ENCODE measurements at regions not wholly inside any gene's neighbourhood (a gene's known extent, or its start where the extent isn't known, plus 50 kb on each side); places are given as distances from the start of the nearest gene placed in this dataset.

- Histone ChIP-seq H3K36me3 (ENCODE audit: insufficient read depth, low read length) (no peaks in the 10 kb centered on the region), H3K4me1 (ENCODE audit: insufficient read depth, low read length) (no peaks in the 10 kb centered on the region), H3K9me3 (ENCODE audit: low read length) (no peaks in the 10 kb centered on the region), H3K27me3 (ENCODE audit: control insufficient read depth in 1 of 2, insufficient read depth in 2 of 2, low read length in 2 of 2) (no peaks in the 10 kb centered on the region), H3K9ac (ENCODE audit: low read length) (no peak overlapping the region), H3K4me3 (ENCODE audit: low read depth in 1 of 2, low read length in 2 of 2) (no peak overlapping the region), H3K27ac (ENCODE audit: low read depth, low read length) (no peak overlapping the region)
These were observed 266.7 kb upstream of the KLHL29 start for GRCh38 chr2:23118313-23118712.

- H3K9ac ChIP-seq (ENCODE audit: low read length) = no peak overlapping the region
- no peaks in the 10 kb centered on the region for H3K9me3 ChIP-seq (ENCODE audit: low read length)
- H3K4me1 ChIP-seq (ENCODE audit: insufficient read depth, low read length) = no peaks in the 10 kb centered on the region
- H3K4me3 ChIP-seq (ENCODE audit: low read depth in 1 of 2, low read length in 2 of 2) = no peak overlapping the region
- no peaks in the 10 kb centered on the region for H3K36me3 ChIP-seq (ENCODE audit: insufficient read depth, low read length)
- no peak overlapping the region for H3K27ac ChIP-seq (ENCODE audit: low read depth, low read length)
- no peaks in the 10 kb centered on the region for H3K27me3 ChIP-seq (ENCODE audit: control insufficient read depth in 1 of 2, insufficient read depth in 2 of 2, low read length in 2 of 2)
These were observed 266.1 kb upstream of the KLHL29 start for GRCh38 chr2:23118894-23119293.

- Histone ChIP-seq H3K27me3 (ENCODE audit: control insufficient read depth in 1 of 2, insufficient read depth in 2 of 2, low read length in 2 of 2) (no peaks in the 10 kb centered on the region), H3K4me1 (ENCODE audit: insufficient read depth, low read length) (no peaks in the 10 kb centered on the region), H3K9ac (ENCODE audit: low read length) (no peak overlapping the region), H3K27ac (ENCODE audit: low read depth, low read length) (no peak overlapping the region), H3K9me3 (ENCODE audit: low read length) (no peaks in the 10 kb centered on the region), H3K4me3 (ENCODE audit: low read depth in 1 of 2, low read length in 2 of 2) (no peak overlapping the region), H3K36me3 (ENCODE audit: insufficient read depth, low read length) (no peaks in the 10 kb centered on the region)
These were observed 264.8 kb upstream of the KLHL29 start for GRCh38 chr2:23120161-23120560.

DNA sequence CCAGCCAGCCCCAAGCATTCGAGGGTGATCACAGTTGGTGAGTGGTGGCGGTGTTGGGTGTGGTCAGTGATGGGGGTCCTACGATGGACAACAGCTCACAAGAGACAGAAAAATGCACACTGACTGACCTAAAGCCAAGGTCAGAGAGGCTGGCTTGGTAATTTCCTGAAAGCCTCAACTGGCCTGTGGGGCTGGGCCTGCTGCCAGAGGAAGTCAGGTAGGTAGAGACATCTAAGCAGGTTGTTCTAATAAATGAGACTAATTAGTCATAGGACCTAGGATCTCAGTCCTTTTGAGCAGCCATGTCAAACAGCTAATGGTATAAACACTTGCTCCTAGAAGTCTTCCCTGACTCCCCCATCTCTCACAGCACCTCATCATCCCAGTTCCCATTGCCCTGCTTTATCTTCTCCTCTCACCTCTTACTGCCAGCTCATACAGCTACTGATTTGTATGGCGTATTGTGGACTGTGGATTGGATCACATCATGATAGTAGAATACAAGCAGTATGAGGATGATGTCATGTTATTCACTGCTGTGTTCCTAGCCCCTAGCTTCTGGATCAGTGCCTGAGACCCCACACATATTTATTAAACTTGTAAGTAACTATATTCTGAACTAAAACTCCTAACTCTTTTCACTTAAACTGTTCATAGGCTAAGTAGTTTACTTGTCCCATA, 262.9 kb upstream of the KLHL29 start:
- H3K9ac ChIP-seq (ENCODE audit: low read length) = no peak overlapping the region
- no peak overlapping the region for H3K27ac ChIP-seq (ENCODE audit: low read depth, low read length)
- H3K4me1 ChIP-seq (ENCODE audit: insufficient read depth, low read length) = no peaks in the 10 kb centered on the region
- H3K36me3 ChIP-seq (ENCODE audit: insufficient read depth, low read length) = no peaks in the 10 kb centered on the region
- no peaks in the 10 kb centered on the region for H3K27me3 ChIP-seq (ENCODE audit: control insufficient read depth in 1 of 2, insufficient read depth in 2 of 2, low read length in 2 of 2)
- no peaks in the 10 kb centered on the region for H3K9me3 ChIP-seq (ENCODE audit: low read length)
- H3K4me3 ChIP-seq (ENCODE audit: low read depth in 1 of 2, low read length in 2 of 2) = no peak overlapping the region

DNA sequence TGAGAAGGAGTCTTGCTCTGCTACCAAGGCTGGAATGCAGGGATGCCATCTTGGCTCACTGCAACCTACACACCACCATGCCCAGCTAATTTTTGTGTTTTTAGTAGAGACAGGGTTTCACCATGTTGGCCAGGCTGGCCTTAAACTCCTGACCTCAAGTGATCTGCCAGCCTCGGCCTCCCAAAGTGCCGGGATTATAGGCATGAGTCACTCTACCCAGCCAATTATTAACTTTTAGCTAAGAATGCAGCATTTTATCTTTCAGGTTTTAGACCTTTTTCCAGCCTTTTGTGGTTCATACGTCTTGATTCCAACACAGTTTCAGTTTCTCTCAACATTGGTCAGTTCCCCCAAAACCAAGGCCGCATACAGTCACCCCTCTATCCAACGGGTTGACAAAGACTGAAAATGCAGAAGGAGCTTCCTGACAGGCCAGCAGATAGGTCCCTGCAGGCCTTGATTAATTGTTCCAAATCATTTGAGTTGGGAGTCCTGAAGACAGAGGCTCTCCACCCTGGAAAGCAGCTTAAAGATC, 262.2 kb upstream of the KLHL29 start:
- H3K27ac ChIP-seq (ENCODE audit: low read depth, low read length) = no peak overlapping the region
- no peaks in the 10 kb centered on the region for H3K9me3 ChIP-seq (ENCODE audit: low read length)
- H3K4me1 ChIP-seq (ENCODE audit: insufficient read depth, low read length) = no peaks in the 10 kb centered on the region
- no peaks in the 10 kb centered on the region for H3K27me3 ChIP-seq (ENCODE audit: control insufficient read depth in 1 of 2, insufficient read depth in 2 of 2, low read length in 2 of 2)
- H3K9ac ChIP-seq (ENCODE audit: low read length) = no peak overlapping the region
- no peaks in the 10 kb centered on the region for H3K36me3 ChIP-seq (ENCODE audit: insufficient read depth, low read length)
- no peak overlapping the region for H3K4me3 ChIP-seq (ENCODE audit: low read depth in 1 of 2, low read length in 2 of 2)

GRCh38 chr2:23123686-23124085, 261.3 kb upstream of the KLHL29 start:
- Histone ChIP-seq H3K27me3 (ENCODE audit: control insufficient read depth in 1 of 2, insufficient read depth in 2 of 2, low read length in 2 of 2) (no peaks in the 10 kb centered on the region), H3K36me3 (ENCODE audit: insufficient read depth, low read length) (no peaks in the 10 kb centered on the region), H3K4me3 (ENCODE audit: low read depth in 1 of 2, low read length in 2 of 2) (no peak overlapping the region), H3K9ac (ENCODE audit: low read length) (no peak overlapping the region), H3K9me3 (ENCODE audit: low read length) (no peaks in the 10 kb centered on the region), H3K4me1 (ENCODE audit: insufficient read depth, low read length) (no peaks in the 10 kb centered on the region), H3K27ac (ENCODE audit: low read depth, low read length) (no peak overlapping the region)

- Histone ChIP-seq H3K4me3 (ENCODE audit: low read depth in 1 of 2, low read length in 2 of 2) (no peak overlapping the region), H3K27ac (ENCODE audit: low read depth, low read length) (no peak overlapping the region), H3K9ac (ENCODE audit: low read length) (no peak overlapping the region), H3K9me3 (ENCODE audit: low read length) (no peaks in the 10 kb centered on the region), H3K4me1 (ENCODE audit: insufficient read depth, low read length) (no peaks in the 10 kb centered on the region), H3K27me3 (ENCODE audit: control insufficient read depth in 1 of 2, insufficient read depth in 2 of 2, low read length in 2 of 2) (no peaks in the 10 kb centered on the region), H3K36me3 (ENCODE audit: insufficient read depth, low read length) (no peaks in the 10 kb centered on the region)
These were observed 260.7 kb upstream of the KLHL29 start for GRCh38 chr2:23124214-23124750.

DNA sequence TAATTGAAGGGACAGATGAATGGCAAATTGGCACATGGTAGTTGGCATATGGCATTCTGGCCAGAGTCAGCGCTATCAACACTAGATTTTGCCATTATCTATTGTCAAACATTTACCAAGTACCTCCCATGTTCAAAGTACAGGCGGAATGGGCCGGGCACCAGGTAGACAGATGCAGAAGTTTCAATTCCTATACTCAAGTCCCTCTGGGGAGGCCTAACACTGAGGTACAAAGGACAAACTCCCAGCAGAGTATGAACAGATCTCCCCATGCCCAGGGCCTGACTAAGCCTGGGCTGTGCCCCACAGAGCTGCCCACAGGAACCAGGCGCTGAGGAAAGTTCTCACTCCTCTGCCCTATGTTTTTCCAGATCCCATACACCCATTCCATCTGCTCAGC, 257.5 kb upstream of the KLHL29 start:
- Histone ChIP-seq H3K9ac (ENCODE audit: low read length) (no peak overlapping the region), H3K9me3 (ENCODE audit: low read length) (no peaks in the 10 kb centered on the region), H3K27me3 (ENCODE audit: control insufficient read depth in 1 of 2, insufficient read depth in 2 of 2, low read length in 2 of 2) (no peaks in the 10 kb centered on the region), H3K4me3 (ENCODE audit: low read depth in 1 of 2, low read length in 2 of 2) (no peak overlapping the region), H3K36me3 (ENCODE audit: insufficient read depth, low read length) (no peaks in the 10 kb centered on the region), H3K4me1 (ENCODE audit: insufficient read depth, low read length) (no peaks in the 10 kb centered on the region), H3K27ac (ENCODE audit: low read depth, low read length) (no peak overlapping the region)

GRCh38 chr2:23128684-23129292, 256.2 kb upstream of the KLHL29 start:
- Histone ChIP-seq H3K27ac (ENCODE audit: low read depth, low read length) (no peak overlapping the region), H3K36me3 (ENCODE audit: insufficient read depth, low read length) (no peaks in the 10 kb centered on the region), H3K9me3 (ENCODE audit: low read length) (no peaks in the 10 kb centered on the region), H3K4me1 (ENCODE audit: insufficient read depth, low read length) (no peaks in the 10 kb centered on the region), H3K9ac (ENCODE audit: low read length) (no peak overlapping the region), H3K4me3 (ENCODE audit: low read depth in 1 of 2, low read length in 2 of 2) (no peak overlapping the region), H3K27me3 (ENCODE audit: control insufficient read depth in 1 of 2, insufficient read depth in 2 of 2, low read length in 2 of 2) (no peaks in the 10 kb centered on the region)

DNA sequence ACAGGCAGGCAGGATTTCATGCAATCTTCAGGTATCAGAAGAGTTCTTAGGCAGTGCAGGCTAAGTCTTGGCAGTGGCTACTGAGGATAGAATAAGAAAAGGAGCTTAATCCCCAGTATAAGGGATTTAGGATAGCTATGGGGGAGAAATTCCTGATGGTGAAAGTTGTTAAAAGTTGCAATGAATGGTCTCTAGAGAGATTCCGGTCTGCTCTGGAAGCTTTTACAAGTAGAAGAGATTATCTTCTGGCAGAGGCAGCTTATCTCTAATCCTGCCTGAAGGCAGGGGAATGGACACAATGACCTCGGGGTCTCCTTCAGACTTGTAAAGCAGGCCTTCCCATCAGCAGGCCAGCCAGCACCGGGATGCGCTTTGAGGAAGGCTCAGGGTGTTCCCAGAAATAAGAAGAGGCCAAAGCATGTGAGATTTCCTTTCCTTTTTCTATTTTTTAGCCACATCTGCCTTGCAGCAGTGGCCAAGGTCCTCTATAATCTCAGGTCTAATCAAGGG, 253.9 kb upstream of the KLHL29 start:
- Histone ChIP-seq H3K9me3 (ENCODE audit: low read length) (no peaks in the 10 kb centered on the region), H3K4me3 (ENCODE audit: low read depth in 1 of 2, low read length in 2 of 2) (no peak overlapping the region), H3K36me3 (ENCODE audit: insufficient read depth, low read length) (no peaks in the 10 kb centered on the region), H3K27ac (ENCODE audit: low read depth, low read length) (no peak overlapping the region), H3K9ac (ENCODE audit: low read length) (no peak overlapping the region), H3K4me1 (ENCODE audit: insufficient read depth, low read length) (peaks cover 18% of the 10 kb centered on the region), H3K27me3 (ENCODE audit: control insufficient read depth in 1 of 2, insufficient read depth in 2 of 2, low read length in 2 of 2) (no peaks in the 10 kb centered on the region)

DNA sequence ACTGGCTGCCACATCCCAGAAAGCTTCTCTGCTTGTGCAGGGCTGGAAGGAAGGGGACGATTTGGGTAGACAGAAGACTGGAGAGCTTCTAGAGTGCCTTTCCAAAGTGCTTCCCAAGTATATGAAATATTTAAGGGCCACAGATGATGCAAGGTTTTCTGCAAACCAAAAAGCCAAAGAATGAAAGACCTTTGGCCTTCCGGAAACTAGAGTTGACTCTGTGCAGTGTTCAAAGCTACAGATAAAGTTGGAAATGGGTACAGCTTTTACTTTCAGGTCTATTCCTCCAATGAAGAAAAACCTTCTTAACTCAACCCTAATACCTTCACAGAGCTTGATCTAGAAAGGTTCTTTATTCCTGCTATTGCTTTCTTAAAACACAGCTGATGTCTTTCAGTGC, 253.0 kb upstream of the KLHL29 start:
- no peaks in the 10 kb centered on the region for H3K9me3 ChIP-seq (ENCODE audit: low read length)
- H3K27ac ChIP-seq (ENCODE audit: low read depth, low read length) = no peak overlapping the region
- H3K4me1 ChIP-seq (ENCODE audit: insufficient read depth, low read length) = peaks cover 20% of the 10 kb centered on the region
- no peak overlapping the region for H3K4me3 ChIP-seq (ENCODE audit: low read depth in 1 of 2, low read length in 2 of 2)
- H3K9ac ChIP-seq (ENCODE audit: low read length) = no peak overlapping the region
- H3K27me3 ChIP-seq (ENCODE audit: control insufficient read depth in 1 of 2, insufficient read depth in 2 of 2, low read length in 2 of 2) = no peaks in the 10 kb centered on the region
- no peaks in the 10 kb centered on the region for H3K36me3 ChIP-seq (ENCODE audit: insufficient read depth, low read length)
